DOHH2 (cell line): ENCODE measurements at regions not wholly inside any gene's neighbourhood (a gene's known extent, or its start where the extent isn't known, plus 50 kb on each side); places are given as distances from the start of the nearest gene placed in this dataset.

Experiments
- CTCF ChIP-seq: fragments of 200-600 bp; sonication (generic); IDR thresholded peaks from one replicate; pipeline ENCODE4 v1.5.1; 2014; ENCODE audit warnings: antibody characterized with exemption, mild to moderate bottlenecking, low read depth, low read length; ENCODE audit not compliant: poor library complexity, severe bottlenecking
- EZH2phosphoT487 ChIP-seq: fragments of 200-600 bp; sonication (generic); IDR thresholded peaks from 2 replicates; pipeline ENCODE4 v1.6.1; 2017; ENCODE audit warnings: borderline replicate concordance, mild to moderate bottlenecking, antibody characterized with exemption, low read length, moderate library complexity, mixed read lengths

GRCh38 chr2:236673126-236673822 is 103.6 kb downstream of the ACKR3 start:
- no peak for TF ChIP-seq CTCF
- TF ChIP-seq EZH2phosphoT487: no peak
